GM19099 (cell line): ENCODE measurements at regions not wholly inside any gene's neighbourhood (a gene's known extent, or its start where the extent isn't known, plus 50 kb on each side); places are given as distances from the start of the nearest gene placed in this dataset.

Source experiments
- POLR2A ChIP-seq: IDR thresholded peaks from 3 replicates; pipeline ENCODE4 v1.6.1; 2011; ENCODE audit warnings: low read depth; ENCODE audit not compliant: insufficient read length; ENCODE audit errors: extremely low read depth

DNA sequence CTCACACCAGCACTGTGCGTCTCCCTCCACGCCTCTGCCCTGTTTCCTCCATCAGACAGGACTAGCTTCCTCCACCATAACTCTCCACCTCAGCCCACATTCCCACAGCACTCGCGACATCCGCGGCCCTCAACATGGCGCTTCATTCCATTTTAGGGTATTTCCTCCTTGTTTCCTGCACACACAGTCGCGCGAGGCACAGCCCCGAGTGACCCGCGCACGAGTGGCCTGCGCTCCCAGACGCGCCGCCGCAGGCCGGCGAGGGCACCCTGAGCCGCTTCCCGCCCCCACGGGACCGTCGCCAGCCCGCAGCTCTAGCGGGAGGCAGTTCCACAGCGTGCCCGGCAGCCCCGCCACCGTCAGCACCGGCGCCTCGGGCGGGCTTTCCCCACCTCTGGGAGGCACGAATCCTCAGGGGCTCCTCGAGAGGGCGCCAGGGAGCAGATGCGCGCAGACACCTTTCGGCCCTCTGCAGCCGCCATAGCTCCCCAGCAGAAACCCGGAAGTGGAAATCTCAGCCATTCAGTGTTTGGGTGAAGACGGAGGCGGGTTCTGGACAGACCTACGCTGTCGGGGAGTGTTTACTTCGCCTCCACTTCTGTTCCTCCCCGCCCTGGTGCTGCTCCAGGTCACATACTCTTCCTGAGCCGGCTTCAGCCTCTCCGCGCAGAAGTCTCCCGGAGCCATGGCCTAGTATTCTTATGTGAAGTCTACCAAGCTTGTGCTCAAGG, 136.6 kb downstream of the FOXD4L6 start:
- peak; percentile 91 for TF ChIP-seq POLR2A

DNA sequence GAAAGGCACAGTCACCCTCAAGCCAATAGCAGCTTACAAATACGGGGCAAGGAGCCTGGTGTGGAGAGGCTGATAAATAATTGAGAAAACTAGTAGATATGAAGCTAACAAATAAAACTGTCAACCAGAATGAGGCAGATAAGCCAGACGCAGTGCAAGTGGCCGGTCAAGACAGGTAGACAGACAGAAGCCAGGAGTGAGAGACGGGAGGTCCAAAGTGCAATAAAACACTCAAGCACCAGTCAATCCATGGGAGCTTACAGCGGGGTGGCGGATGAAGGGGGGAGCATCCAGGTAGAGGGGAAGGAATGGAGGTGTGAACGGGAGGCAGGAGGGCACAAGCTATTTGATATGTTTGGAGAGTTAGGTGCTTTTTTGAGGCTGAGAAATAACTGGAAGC, 193.1 kb downstream of the FOXD4L6 start:
- TF ChIP-seq POLR2A, result no peak

GRCh38 chr9:40928803-40929487, 199.5 kb downstream of the FOXD4L6 start:
- no peak for TF ChIP-seq POLR2A

GRCh38 chr9:40927851-40928802, 200.4 kb downstream of the FOXD4L6 start:
- TF ChIP-seq POLR2A, result no peak

DNA sequence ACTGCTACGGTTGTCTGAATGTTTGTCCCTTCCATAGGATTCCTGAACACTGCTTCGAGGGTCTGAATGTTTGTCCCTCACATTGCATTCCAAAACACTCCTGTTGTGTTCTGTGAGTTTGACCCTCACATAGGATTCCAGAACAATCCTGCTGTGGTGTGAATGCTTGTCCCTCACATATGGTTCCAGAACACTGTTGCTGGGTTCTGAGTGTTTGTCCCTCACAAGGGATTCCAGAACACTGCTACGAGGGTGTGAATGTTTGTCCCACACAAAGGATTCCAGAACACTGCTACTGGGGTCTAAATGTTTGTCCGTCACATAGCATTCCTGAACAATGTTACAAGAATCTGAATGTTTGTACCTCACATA, 201.2 kb downstream of the FOXD4L6 start:
- TF ChIP-seq POLR2A, result no peak

- TF ChIP-seq POLR2A, result no peak
Observed at GRCh38 chr9:40926404-40927259, 201.8 kb downstream of the FOXD4L6 start.

GRCh38 chr9:40925149-40925548, 203.3 kb downstream of the FOXD4L6 start:
- TF ChIP-seq POLR2A, result no peak

GRCh38 chr9:40914772-40915659, 213.5 kb downstream of the FOXD4L6 start:
- TF ChIP-seq POLR2A, result no peak

GRCh38 chr9:40913928-40914673, 214.4 kb downstream of the FOXD4L6 start:
- no peak for TF ChIP-seq POLR2A

DNA sequence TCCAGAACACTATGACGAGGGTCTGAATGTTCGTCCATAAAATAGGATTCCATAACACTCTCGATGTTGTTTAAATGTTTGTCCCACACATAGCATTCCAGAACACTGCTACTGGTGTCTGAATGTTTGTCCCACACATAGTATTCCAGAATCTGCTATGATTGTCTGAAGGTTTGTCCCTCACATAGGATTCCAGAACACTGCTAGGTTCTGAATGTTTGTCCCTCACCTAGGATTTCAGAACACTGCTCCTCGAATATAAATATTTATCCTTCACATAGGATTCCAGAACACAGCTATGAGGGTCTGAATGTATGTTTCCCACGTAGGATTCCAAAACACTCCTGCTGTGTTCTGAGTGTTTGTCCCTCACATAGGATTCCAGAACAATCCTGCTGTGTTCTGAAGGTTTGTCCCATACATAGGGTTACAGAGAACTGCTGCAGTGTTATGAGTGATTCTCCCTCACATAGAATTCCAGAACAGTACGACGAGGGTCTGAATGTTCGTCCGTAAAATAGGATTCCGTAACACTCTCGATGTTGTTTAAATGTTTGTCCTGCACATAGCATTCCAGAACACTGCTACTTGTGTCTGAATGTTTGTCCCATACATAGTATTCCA, 215.3 kb downstream of the FOXD4L6 start:
- no peak for TF ChIP-seq POLR2A

DNA sequence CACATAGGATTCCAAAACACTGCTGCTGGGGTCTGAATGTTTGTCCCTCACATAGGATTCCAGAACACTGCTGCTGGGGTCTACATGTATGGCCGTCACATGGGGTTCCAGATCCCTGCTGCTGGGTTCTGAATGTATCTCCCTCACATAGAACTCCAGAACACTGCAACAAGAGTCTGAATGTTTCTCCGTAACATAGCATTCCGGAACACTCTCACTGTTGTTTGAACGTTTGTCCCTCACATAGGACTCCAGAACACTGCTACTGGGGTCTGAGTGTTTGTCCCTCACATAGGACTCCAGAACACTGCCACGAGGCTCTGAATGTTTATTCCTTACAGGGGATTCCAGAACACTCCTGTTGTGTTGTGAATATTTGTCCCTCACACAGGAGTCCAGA, 216.8 kb downstream of the FOXD4L6 start:
- TF ChIP-seq POLR2A, result no peak

DNA sequence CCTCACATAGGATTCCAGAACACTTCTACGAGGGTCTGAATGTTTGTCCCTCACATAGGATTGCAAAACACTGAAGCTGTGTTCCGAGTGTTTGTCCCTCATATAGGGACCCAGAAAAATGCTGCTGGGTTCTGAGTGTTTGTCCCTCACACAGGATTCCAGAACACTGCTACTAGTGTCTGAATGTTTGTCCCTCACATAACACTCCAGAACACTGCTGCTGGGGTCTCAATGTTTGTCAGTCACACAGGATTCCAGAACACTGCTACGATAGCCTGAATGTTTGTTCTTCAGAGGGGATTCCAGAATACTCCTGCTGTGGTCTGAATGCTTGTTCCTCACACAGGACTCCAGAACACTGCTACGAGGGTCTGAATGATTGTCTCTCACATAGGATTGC, 218.7 kb downstream of the FOXD4L6 start:
- no peak for TF ChIP-seq POLR2A
